Vagina (tissue), 2 donors: ENCODE measurements at regions not wholly inside any gene's neighbourhood (a gene's known extent, or its start where the extent isn't known, plus 50 kb on each side); places are given as distances from the start of the nearest gene placed in this dataset.

ENCODE experiments used
- DNase-seq, 2 donors: peaks; one replicate each; pipeline ENCODE4 v3.0.0-alpha.2; 2017; ENCODE audit errors: extremely low spot score in 2 of 2
- H3K27ac ChIP-seq: fragments of 200-600 bp; sonication (generic); one replicate; pipeline ENCODE4 v1.5.1; 2019
- H3K27me3 ChIP-seq: fragments of 200-600 bp; sonication (generic); one replicate; pipeline ENCODE4 v1.5.1; 2019
- H3K36me3 ChIP-seq, 2 donors: fragments of 200-600 bp; sonication (generic); one replicate each; pipeline ENCODE4 v1.5.1; 2017 to 2019
- H3K4me1 ChIP-seq: fragments of 200-600 bp; sonication (generic); one replicate; pipeline ENCODE4 v1.5.1; 2019
- H3K4me3 ChIP-seq, 2 donors: fragments of 200-600 bp; sonication (generic); 1 replicate in 1 of 2; 2 replicates in 1 of 2; pipeline ENCODE4 v1.5.1; 2016 to 2019
- H3K9me3 ChIP-seq: fragments of 200-600 bp; sonication (generic); one replicate; pipeline ENCODE4 v1.5.1; 2019
- POLR2A ChIP-seq, 2 donors: fragments of 450-650 bp; IDR thresholded peaks; one replicate each; pipeline ENCODE4 v1.6.1; 2017; ENCODE audit warnings: antibody characterized with exemption in 2 of 2, mild to moderate bottlenecking in 2 of 2, moderate library complexity in 2 of 2
- POLR2AphosphoS5 ChIP-seq, 2 donors: sonication (generic); formaldehyde crosslinking; IDR thresholded peaks; one replicate each; pipeline ENCODE4 v1.9.0; 2017; ENCODE audit warnings: antibody characterized with exemption in 2 of 2, mild to moderate bottlenecking in 2 of 2, low read depth in 1 of 2; ENCODE audit not compliant: insufficient read depth in 1 of 2
- intact Hi-C: fragments of 100-400 bp; cut with DNase I; formaldehyde crosslinking; loops from one replicate; pipeline ENCODE4 v1.15.1; 2023
- TF ChIP-seq, protein P1 (sequence below), 3 experiments: fragments of 450-650 bp in 2 of 3; fragments of 200-600 bp in 1 of 3; sonication (generic) in 1 of 3; IDR thresholded peaks; one replicate each; pipeline ENCODE4 v1.5.1; 2017 to 2019; ENCODE audit warnings: antibody characterized with exemption in 3 of 3, mild to moderate bottlenecking in 2 of 3, moderate library complexity in 2 of 3

DNA sequence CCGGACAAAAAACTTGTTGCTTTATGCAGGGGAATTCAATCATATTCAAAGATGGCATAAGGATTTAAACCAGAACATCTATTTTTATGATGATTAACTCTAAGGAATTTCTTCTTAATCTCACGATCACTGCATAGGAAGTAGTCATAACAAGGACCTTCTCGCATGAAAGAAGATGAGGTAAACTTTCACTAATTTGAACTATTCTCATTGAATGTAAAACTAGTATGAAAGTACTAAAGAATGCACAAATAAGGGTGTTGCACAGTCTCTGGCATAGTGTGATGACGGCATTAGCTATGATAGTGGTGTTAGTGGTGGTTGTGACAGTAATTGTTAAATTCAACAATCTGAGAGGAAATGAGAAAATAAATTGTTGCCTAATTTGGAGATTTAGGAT is 280.0 kb downstream of the SLC6A15 start:
- Histone ChIP-seq H3K27me3 (no peaks in the 10 kb centered on the region), H3K27ac (no peak overlapping the region), H3K36me3 (no peaks in the 10 kb centered on the region), H3K4me3 (no peak overlapping the region), H3K4me1 (no peaks in the 10 kb centered on the region), H3K9me3 (no peaks in the 10 kb centered on the region)
- intact Hi-C loops, result no loop called here
- TF ChIP-seq POLR2AphosphoS5 (IDR thresholded peaks at IDR 0.05; ENCODE audit: insufficient read depth in 1 of 2, low read depth in 1 of 2), result no peak
- TF ChIP-seq, protein P1, sequence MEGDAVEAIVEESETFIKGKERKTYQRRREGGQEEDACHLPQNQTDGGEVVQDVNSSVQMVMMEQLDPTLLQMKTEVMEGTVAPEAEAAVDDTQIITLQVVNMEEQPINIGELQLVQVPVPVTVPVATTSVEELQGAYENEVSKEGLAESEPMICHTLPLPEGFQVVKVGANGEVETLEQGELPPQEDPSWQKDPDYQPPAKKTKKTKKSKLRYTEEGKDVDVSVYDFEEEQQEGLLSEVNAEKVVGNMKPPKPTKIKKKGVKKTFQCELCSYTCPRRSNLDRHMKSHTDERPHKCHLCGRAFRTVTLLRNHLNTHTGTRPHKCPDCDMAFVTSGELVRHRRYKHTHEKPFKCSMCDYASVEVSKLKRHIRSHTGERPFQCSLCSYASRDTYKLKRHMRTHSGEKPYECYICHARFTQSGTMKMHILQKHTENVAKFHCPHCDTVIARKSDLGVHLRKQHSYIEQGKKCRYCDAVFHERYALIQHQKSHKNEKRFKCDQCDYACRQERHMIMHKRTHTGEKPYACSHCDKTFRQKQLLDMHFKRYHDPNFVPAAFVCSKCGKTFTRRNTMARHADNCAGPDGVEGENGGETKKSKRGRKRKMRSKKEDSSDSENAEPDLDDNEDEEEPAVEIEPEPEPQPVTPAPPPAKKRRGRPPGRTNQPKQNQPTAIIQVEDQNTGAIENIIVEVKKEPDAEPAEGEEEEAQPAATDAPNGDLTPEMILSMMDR (IDR thresholded peaks at IDR 0.05), result no peak
- no peak for TF ChIP-seq POLR2A (IDR thresholded peaks at IDR 0.05)
- no peak for DNase-seq

DNA sequence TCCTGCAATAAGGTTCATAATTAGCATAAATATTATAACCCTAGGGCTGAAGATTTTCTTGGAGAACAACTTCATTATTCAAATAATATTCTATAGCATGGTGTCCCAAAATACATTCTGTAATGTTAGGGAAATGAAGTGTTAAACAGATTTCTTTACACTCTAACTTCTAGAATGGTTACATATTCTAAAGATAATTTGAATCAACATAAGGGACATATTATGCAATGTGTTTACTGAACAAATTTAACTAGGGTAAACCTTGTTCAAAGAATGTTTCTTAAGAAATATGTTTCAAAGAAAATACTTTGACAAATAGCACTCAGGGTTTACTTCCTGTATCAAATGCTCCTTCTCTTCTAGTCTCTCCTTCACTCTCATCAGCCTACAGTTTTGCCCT is 281.6 kb downstream of the SLC6A15 start:
- no peak for DNase-seq
- H3K4me3 ChIP-seq, result no peak overlapping the region
- no peaks in the 10 kb centered on the region for H3K27me3 ChIP-seq
- no peak overlapping the region for H3K27ac ChIP-seq
- no peaks in the 10 kb centered on the region for H3K9me3 ChIP-seq
- no peaks in the 10 kb centered on the region for H3K36me3 ChIP-seq
- H3K4me1 ChIP-seq, result no peaks in the 10 kb centered on the region
- intact Hi-C loops, result no loop called here
- TF ChIP-seq, protein P1 (IDR thresholded peaks at IDR 0.05), result no peak
- TF ChIP-seq POLR2AphosphoS5 (IDR thresholded peaks at IDR 0.05; ENCODE audit: insufficient read depth in 1 of 2, low read depth in 1 of 2), result no peak
- no peak for TF ChIP-seq POLR2A (IDR thresholded peaks at IDR 0.05)

DNA sequence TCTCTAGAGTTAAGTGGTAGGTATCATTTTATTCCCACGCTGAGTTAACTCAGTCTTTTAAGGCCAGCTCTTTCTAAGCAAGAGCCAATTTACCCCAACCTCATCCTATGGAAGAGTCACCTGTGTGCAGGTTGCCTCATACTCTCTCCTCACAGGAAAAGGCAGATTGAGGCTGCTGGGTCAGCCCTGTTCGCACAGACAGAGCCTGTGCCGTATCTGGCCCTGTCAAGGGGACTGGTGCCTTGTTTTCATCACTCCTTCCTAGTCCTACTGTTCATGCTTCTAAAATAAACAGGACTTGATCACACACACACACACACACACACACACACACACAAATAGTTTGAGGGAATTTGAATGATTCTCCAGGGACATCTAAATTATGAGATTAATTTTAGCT is 285.0 kb downstream of the SLC6A15 start:
- no peak for DNase-seq
- no peak for TF ChIP-seq POLR2A (IDR thresholded peaks at IDR 0.05)
- no peaks in the 10 kb centered on the region for H3K4me1 ChIP-seq
- no peaks in the 10 kb centered on the region for H3K36me3 ChIP-seq
- H3K27ac ChIP-seq, result no peak overlapping the region
- H3K4me3 ChIP-seq, result no peak overlapping the region
- intact Hi-C loops, result no loop called here
- H3K27me3 ChIP-seq, result no peaks in the 10 kb centered on the region
- H3K9me3 ChIP-seq, result no peaks in the 10 kb centered on the region

DNA sequence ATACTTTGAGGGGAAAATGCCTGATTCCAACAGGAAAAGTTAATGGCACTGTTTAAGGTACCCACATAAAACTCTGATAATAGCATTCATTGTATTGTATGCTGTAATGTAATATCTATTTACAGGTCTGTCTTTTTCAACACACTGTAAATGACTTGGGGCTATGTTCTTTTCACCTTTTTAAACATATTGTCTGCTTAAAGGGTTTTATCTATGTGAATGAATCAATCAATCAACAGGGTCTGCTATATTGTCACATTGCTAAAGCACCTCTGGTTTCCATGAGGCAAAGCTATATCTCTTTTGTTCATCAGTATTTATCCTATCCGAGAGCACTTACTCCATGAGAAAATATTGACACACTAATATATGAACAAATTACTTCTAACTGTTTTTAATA is 288.0 kb downstream of the SLC6A15 start:
- Histone ChIP-seq H3K36me3 (no peaks in the 10 kb centered on the region), H3K4me1 (no peaks in the 10 kb centered on the region), H3K4me3 (no peak overlapping the region), H3K27ac (no peak overlapping the region), H3K9me3 (no peaks in the 10 kb centered on the region), H3K27me3 (no peaks in the 10 kb centered on the region)
- intact Hi-C loops, result no loop called here
- TF ChIP-seq POLR2A (IDR thresholded peaks at IDR 0.05), result no peak
- no peak for DNase-seq

DNA sequence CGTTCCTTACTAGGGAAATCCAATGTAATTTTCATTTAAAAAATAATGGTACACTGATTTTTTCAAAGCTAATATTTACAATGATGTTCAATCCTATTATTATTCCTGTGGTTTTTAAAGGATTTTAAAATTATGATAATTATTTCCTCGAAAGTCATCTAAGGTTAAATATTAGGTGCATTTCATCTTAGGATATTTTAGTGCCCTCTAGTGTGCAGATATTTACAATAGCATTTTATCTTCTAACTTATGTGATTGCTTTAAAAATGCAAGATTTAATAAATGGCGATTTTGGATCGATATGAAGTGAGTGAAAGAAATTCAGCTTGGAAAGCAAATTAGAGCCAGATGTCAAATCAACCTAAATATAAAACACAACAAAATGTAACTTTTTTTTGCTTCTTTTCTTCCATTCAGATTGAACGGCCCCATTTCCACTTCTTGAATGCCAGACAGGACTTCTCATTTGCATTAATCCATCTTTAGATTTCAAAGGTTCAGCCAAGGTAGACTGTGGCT is 293.5 kb downstream of the SLC6A15 start:
- no peak overlapping the region for H3K4me3 ChIP-seq
- no peaks in the 10 kb centered on the region for H3K36me3 ChIP-seq
- no peaks in the 10 kb centered on the region for H3K9me3 ChIP-seq
- intact Hi-C loops, result no loop called here
- no peak for DNase-seq
- H3K4me1 ChIP-seq, result no peaks in the 10 kb centered on the region
- H3K27me3 ChIP-seq, result no peaks in the 10 kb centered on the region
- TF ChIP-seq, protein P1 (IDR thresholded peaks at IDR 0.05), result no peak
- no peak for TF ChIP-seq POLR2A (IDR thresholded peaks at IDR 0.05)
- TF ChIP-seq POLR2AphosphoS5 (IDR thresholded peaks at IDR 0.05; ENCODE audit: insufficient read depth in 1 of 2, low read depth in 1 of 2), result no peak
- H3K27ac ChIP-seq, result no peak overlapping the region

DNA sequence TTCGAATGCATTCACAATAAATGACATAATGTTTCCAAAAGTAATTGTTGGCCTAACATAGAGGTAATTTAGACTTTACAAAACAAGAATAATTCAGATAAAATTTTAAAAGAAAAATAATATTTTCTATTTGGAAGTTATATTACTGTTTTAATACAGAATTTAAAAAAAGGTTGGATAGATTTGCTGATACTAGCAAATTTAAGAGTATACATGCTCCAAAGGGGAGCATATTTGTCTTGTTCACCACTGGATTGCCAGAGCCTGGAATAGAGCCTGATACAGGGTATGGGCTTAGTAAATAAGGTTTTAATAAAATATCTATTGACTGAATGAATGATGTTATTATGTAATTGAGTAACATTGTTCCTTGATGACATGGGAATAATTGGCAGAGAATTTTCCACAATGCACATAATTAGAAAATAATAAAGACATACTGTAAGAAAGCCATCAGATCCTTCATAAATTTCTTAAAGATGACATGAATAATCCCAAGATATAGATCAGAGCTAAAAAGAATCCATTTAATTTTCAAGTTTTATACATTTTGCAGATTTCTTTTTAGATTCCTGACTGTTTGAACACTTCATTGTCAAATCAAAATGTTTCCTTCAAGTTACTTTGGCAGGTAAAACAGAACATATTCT is 305.3 kb downstream of the SLC6A15 start:
- H3K9me3 ChIP-seq, result no peaks in the 10 kb centered on the region
- no peak overlapping the region for H3K27ac ChIP-seq
- no peak overlapping the region for H3K4me3 ChIP-seq
- no peaks in the 10 kb centered on the region for H3K4me1 ChIP-seq
- H3K36me3 ChIP-seq, result no peaks in the 10 kb centered on the region
- no peaks in the 10 kb centered on the region for H3K27me3 ChIP-seq
- intact Hi-C loops, result no loop called here
- TF ChIP-seq POLR2A (IDR thresholded peaks at IDR 0.05) (no peak), POLR2AphosphoS5 (IDR thresholded peaks at IDR 0.05; ENCODE audit: insufficient read depth in 1 of 2, low read depth in 1 of 2) (no peak)
- TF ChIP-seq, protein P1 (IDR thresholded peaks at IDR 0.05), result no peak
- no peak for DNase-seq
